NCI-H1436 (cell line): ENCODE measurements at regions not wholly inside any gene's neighbourhood (a gene's known extent, or its start where the extent isn't known, plus 50 kb on each side); places are given as distances from the start of the nearest gene placed in this dataset.
A peak's percentile ranks its signal among the peaks of the same experiment; 100 is the strongest.
"Not testable (repeated sequence)": the region's sequence is repeated elsewhere in the genome, so short reads cannot be mapped to it uniquely, and the experiment has no call there.

Source experiments
- DNase-seq: peaks from one replicate; lab custom pipeline; 2025; lab: John Stamatoyannopoulos, UW

DNA sequence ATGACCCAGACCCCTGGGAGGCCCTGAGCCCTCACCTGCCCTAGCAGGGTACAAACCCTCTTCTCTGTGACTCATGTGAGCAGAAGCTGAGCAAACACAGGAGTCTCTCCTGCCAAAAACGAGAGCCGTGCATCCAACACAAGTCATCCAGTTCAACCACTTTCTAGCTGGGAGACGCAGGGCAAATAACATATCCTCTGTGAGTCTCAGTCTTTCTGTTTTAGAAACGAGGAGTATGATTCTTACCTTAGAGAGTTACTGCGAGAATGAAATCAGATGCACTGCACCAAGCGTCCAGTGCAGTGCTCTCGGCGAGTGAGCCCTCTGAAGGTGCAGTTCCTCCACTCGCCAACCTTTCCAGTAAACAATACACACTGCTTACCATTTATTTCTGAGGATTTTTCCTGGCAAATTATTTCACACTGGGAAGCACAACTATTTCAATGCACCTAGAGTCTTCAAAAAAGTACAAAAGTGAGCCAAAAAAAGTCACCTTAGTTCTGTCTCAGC is 331.8 kb upstream of the MYT1L start:
- DNase-seq = peak; percentile 49

DNA sequence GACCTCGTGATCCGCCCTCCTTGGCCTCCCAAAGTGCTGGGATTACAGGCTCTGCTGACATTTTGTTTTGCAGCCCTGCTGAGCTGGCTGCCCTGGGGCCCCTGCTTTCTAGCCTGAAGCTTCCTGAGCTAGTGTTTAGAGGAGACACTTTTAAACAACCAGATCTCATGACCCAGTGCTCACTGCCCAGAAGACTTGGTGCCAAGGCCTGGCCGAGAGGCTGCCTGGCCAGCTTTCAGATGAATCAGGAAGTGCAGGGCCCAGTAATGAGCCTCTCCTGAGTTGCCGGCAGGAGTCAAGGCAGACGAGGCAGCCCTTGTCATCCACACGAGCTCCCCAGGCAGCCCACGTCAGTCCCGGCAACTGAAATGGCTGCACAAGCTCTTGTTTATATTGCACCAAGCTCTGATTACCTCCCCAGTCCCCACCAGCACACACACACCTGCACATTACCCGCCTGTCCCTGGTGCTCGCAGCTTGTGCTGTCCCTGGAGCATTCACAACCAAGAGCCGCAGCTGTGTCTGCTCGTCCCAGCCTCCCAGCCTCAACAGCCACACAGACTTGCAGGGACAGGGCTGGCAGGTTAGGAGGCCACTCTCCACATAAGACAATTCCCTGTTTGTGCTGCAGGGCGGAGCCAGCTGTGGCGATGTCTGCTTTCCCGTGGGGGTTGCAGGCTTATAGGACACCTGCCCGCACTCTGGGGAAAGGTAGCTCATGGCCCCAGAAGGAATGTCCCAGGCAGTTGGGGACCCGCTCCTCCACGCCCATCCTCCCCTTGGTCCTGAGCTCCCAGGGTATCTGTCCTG is 331.2 kb upstream of the MYT1L start:
- DNase-seq = peak; percentile 75

DNA sequence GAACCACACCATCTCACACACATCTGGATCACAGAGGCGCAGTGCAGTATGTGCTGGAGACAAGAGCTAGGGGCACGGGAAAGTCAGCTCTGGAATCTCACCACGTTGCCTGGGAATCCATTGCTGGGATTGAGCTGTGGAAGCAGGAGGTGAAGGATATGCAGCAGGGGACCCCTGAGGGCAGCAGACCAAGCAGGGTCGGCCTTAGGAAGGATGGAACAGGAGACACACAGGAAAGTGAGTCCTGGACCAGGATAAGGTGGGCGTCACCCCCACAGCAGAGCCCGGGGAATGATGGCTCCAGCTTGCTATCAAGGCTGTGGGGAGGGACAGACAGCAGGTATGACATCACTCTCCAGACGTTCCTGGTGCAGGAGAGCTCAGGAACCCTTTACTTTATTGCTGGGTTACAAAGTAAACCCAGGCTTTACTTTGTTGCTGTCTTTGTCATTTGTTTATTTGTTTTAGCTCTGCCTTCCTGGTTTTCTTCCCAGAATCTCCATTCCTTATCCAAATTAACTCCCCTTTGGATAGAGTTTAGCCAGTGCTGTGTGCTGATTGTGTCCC is 329.8 kb upstream of the MYT1L start:
- DNase-seq = no peak

DNA sequence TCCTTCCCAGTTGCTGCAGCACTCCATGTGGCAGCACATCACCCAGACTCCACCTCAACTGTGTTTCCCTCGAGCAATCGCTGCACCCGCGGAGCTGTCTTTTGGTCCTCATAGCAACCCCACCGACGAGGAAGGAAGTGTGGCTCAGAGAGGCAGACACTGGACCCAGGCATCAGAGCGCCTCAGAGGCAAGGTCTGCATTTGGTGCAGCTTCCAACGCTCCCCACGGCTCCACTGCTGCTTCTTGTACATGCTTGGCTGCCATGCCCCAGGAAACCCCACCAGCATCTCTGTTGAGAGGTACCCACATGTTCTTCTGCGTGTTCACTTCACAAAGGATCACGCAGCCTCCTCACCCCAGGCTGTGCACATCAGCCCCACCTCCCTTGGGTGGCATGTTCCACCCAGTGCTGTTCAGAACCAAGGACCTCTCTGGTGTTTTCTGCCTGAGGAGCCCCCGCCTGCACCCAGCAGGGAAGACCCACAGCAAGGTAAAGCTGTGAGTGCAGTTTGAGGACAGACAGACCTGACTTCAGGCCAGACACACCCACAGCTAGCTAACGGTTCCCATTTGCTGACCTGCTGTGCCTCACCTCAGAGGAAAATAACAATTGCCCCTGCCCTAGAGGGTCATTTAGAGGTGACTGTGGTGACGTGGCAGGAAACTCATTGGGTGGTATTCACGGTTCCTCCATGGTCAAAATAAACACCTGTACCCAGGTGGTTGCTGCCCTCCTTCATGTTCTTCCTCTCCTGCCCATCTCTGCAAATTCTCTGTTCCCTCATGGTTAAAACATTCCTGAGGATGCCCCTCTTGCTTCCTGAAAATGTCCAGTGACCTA is 326.3 kb upstream of the MYT1L start:
- no peak for DNase-seq

DNA sequence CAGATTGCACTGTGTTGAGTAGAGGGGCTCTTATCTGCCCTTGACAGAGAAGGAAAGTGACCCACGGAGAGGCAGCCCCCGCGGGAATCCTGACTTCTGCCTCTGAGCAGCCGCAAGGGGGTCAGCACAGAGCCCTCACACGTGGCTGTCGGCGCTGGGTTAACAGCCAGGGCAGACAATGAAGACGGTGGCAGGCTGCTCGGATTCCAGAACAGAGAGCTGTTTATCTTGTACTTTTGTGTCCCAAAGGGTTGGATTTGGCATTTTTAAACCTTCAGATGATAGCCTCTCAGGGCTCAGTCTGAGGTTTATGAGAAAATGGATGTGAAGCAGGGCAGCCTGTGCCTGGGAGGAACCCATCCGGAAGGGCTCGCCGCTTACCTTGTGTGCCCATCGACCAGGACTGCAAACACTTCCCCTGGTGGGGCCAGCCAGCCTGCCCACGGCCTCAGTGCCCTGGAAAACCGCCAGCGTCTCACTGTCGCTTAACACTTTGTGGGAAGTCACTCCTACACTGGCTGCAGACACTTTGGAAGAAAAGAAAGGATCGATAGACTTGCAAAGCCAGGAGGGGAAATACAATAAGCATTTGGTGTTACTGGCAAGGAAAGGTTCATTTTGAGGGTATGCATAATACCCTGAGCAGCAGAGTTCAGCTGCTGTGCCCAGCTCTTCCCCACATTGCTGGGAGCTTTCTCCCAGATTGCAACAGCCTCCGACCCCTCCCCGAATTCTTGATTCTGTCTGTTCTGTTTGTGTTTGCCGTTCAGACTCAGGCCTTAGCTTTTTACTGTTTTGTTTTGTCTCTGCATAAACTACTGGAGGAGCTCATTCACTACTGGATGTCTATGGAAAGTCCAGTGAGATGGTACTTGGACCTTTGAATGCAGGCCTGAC is 325.3 kb upstream of the MYT1L start:
- no peak for DNase-seq

DNA sequence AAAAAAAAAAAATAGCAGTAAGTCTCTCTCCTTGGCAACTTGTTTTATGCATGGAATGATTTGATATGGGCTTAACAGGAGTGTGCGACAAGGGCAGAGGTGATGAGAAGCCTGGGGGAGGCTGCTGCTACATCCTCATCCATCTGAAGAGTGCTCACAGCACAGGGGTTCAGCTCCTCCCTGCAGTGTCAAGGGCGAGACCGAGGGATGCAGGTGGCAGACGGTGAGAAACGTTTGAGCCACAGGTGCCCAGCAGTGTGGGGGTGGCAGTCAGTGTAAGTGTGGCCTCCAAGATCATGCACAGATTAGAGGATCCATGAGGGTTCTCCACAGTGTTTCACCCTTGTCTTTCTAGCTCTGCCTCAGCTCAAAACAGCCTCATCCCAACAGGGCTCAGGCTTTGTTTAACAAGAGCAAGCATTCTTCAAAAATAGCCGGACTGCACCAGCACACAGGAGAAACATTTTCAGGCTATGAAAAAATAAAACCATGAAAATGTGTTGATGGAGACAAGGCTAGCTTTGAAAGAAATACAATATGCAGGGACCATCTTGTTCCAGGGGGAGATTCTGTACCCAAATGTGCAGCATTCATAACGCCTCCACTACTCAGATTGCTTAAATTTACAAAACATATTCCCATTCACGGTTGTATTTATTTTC is 324.5 kb upstream of the MYT1L start:
- no peak for DNase-seq

DNA sequence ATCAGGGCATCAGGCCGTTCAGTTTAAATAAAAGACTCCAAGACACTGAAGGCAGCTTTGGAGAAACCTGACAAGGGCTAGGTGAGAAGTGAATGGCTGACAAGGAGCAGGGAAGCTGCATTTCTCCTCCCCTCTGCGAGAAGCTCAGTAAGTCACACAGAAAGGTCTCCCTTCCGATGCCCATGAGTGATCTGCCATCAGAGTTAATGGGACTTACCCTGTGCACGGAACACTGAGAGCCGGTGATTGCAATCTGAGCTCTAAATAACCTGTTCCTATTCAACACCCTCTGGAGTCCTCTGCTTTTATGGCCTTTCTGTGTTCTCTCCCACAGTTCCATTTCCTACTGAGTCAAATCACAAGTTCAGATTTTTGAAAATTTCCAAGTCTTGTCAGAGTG is 322.2 kb upstream of the MYT1L start:
- no peak for DNase-seq

DNA sequence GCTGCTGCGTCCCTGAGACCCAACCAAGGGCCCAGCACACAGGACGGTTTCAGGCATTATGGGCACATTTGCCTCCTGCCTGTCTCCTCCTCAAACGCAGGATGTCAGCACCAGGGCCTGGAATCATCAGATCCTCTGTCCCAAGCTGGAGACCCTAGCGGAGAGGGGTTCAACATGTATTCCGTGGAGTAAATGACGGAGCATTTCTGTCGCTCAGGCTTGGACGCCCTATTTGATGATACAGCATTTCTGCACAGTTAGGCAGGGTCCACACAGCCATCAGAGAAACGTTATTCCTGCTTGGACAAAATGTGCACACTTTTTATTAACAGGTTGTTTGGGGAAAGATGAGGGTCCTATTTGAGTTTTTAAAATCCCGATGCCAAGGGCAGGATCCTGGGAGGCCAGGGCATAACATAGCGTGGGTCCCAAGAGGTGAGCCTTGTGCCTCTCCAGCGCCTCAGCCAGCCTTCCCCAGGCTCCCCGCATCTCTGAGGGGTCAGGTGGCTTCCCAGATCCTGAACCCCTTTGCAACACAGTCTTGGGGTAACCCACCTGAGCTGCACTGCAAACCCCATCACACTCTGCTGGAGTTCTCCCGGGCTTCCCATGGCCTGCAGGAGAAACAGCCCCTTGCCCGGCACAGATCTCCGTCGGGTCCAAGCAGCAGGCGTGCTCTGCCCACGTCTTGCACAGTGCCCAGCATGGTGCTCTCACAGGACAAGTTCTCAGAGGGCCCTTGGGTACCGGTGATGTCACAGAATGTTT is 319.7 kb upstream of the MYT1L start:
- no peak for DNase-seq

DNA sequence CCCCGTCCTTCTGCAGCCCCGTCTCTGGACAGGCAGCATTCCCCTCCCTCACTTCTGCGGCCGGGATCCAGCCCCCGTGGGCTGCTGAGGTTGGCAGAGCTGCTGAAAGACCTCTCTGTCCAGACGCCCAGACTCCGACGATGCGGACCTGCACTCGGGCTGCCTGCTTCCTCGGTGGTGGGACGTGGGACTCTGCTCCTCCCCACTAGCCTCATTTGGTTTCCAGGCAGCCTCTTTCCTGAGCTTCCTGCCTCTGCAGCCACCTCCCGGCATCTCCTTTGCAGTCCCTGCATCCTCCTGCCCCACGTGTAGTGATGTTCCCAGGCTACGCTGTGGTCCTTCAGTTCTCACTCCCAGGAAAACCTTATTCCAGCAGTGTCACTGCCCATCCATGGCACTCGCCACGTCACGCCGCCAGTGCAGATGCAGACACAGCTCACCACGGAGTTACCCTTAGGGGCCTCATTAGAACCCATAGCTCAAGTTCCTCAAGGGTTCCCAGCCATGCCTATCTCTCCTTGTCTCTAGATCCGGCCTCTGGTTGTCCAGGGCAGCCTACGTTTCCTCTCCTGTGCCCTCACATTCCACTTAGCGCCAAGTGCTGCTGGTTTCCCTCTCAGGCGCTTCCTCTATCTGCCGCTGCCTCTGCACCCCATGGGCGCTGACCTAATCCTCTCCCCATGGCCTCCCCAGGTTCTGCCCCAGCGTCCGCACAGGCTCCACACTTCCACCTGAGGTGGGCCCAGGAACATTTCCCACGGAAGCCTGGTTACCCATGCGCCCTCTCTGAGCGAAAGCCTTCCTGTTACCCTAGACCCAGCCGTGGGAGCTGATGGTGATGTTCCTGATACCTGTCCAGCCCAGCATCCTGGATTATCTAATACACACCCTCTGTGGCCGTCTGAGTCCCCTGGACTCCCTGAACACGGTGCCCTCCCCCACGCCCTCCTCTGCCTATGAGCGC is 318.3 kb upstream of the MYT1L start:
- no peak for DNase-seq

DNA sequence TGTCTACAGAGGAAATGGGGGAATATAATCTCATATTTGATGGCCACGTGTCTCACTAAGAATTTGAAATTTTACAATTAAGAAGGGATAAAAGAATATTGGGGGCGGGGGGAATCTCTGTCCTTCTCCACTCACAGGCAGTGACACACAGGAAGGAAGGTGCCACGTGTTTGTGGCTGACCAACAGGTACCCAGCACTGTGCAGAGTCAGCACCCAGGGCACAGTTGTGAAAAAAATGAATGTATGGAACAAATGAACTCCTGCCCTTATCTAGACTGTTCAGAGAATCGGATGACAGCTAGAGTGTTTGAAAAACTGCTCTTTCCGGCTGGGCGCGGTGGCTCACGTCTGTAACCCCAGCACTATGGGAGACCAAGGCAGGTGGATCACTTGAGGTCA is 317.0 kb upstream of the MYT1L start:
- DNase-seq = no peak

DNA sequence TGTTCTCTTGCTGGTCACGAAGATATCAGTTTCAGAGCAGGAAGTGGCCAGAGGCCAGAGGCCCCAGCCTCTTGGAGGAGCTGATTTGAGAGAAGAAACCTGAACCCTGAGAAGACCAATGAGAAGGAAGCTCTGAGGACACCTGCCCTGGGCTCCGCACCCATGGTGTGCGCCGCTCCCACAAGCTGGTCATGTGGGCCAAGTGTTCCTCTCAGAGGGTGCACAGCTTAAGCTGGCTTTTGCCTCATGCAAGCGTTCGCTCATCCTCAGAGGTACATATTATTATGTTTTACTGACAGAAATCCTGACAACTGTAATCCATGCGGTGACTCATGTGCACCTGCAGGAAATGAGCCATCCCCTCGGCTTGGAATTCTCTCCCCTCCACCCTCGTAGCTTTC is 316.1 kb upstream of the MYT1L start:
- DNase-seq = no peak

DNA sequence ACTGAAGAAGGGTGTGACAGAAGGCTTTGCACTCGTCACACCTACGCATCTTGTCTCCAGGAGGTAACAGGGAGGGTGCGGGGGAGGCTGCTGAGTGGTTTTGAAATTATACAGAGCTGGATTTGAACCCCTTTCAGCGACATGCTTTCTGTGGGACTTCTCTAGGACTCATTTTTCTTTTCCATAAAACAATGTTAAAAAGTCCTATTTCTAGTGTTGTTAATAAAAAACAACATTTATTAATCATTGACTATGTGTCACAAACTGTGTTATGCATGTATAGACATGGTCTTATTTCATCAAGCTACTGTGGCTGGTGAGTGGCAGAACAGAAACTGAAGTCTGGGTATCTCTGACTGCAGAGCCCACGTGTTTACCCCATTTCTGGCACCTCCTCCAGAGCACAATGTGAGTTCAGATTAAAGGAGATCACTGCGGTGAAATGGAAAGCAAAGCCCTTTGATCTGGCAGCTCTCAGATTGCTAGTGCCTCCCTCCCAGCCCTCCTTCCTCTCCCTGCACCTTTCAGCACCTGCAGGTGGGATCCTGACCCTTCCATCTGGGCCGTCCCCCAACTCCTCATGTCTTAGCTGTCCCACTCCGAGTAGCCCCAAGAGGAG is 315.5 kb upstream of the MYT1L start:
- no peak for DNase-seq

DNA sequence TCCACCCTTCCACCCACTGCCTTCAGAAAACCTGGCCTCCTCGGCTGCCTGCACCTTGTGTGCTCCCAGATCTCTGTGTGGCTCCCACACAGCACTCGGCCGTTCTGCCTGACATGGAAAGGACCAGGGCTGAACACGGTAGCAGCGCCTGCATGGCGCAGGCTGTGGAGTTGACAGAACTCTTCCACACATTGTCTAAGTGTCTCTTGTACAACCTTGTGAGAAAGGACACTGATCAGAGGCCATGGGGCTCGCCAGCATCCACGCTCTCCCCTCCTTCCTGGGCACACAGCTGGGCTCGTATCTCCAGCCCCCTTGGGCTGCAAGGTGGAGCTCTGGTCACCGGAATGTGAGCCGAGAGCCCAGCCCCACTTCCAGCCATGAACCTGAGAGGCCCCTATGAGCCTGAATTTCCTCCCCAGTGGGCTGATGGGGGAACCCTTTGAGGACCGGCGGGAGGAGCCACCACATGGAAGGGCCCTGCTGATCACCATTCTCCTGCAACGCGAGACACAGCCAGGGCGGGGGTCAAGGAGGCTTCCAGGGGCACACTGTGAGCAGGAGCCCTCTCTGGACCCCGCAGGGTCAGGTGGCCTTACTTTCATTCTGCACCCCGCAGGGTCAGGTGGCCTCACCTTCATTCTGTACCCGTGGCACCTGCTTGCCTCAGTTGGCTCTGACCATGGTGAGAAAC is 314.2 kb upstream of the MYT1L start:
- no peak for DNase-seq

DNA sequence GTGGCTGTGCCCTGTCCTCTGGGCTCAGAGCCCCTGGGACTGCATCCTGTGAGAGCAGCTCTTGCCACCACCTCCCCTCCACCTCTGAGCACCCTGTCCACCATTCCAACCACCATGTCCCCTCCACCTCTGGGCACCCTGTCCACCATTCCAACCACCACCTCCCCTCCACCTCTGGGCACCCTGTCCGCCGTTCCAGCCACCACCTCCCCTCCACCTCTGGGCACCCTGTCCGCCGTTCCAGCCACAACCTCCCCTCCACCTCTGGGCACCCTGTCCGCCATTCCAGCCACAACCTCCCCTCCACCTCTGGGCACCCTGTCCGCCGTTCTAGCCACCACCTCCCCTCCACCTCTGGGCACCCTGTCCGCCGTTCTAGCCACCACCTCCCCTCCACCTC is 313.7 kb upstream of the MYT1L start:
- not testable (repeated sequence) for DNase-seq

DNA sequence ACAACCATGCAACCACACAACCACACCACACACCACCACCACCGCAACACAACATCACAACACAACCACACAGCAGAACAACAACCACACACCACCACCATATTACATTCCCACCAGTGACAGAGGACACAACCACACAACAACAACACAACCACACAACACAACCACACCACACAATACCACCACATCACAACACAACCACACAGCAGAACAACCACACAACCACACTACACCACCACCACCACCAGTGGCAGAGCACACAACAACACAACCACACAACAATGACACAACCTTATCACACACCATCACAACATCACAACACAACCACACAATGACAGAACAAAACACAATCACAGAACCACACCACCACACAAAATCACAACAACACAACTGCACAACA is 313.0 kb upstream of the MYT1L start:
- DNase-seq = no peak

DNA sequence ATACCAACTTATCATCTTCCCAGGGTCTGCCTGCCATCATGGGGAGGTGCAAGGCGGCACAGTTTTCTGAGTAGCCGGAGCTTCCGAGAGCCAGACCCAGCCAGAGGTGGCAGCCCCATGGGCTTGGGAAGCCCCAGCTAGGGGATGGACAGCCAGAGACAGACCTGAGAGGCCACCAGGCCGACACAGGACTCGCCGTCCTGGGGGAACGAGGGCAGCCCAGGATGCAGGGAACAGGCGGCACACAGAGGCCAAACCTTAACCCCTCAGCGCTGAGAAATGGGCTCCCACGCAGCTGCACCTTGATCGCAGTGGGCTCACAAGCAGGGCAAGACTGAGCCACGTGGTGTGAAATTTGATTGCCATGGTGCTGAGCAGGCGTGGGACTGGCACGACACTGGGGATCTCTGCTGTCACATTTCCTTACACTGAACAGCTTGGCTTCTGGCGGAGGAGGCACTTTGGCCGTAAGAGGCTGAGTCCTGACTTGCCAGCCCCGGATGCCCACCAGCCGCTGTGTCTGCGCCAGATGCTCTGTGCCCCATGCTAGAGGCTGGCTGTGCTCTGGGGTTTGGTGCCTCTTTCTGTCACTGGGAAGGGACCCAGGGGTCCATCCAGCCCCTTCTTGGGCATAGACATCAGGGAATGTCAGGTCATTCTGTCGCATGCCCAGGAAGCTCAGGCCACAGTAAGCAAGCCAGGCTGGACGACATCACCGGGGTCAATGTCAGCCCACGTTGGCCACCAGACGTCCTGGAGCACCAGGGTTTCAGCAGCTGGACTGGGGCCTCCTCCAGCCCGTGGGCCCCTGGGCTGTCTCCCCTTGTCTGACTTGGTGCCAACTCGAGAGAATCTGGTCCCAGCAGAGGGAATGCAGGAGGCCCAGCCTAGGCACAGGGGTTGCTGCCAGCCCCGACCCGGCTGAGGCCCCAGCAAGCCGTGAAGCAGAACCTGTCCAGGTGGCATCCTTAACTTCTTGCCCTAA is 312.1 kb upstream of the MYT1L start:
- no peak for DNase-seq
